ENCODE measurements at regions not wholly inside any gene's neighbourhood (a gene's known extent, or its start where the extent isn't known, plus 50 kb on each side); places are given as distances from the start of the nearest gene placed in this dataset.

GRCh38 chr1:78408810-78409209 is 82.0 kb upstream of the PTGFR start:
- no peak for ATAC-seq (ENCODE audit: low read depth)
- H3K36me3 ChIP-seq (ENCODE audit: low read depth) = no peaks in the 10 kb centered on the region
- no peak overlapping the region for H3K27ac ChIP-seq (ENCODE audit: poor library complexity, severe bottlenecking)
- no peak for DNase-seq (ENCODE audit: low spot score)
- no peaks in the 10 kb centered on the region for H3K27me3 ChIP-seq (ENCODE audit: insufficient read depth, poor library complexity, severe bottlenecking)
- H3K4me1 ChIP-seq (ENCODE audit: insufficient read depth, poor library complexity, severe bottlenecking) = no peaks in the 10 kb centered on the region
- peaks cover 10% of the 10 kb centered on the region for H3K9me3 ChIP-seq (ENCODE audit: severe bottlenecking)
- TF ChIP-seq CTCF (IDR thresholded peaks at IDR 0.05; ENCODE audit: poor library complexity, severe bottlenecking) = no peak
- H3K4me3 ChIP-seq (ENCODE audit: severe bottlenecking) = no peak overlapping the region

DNA sequence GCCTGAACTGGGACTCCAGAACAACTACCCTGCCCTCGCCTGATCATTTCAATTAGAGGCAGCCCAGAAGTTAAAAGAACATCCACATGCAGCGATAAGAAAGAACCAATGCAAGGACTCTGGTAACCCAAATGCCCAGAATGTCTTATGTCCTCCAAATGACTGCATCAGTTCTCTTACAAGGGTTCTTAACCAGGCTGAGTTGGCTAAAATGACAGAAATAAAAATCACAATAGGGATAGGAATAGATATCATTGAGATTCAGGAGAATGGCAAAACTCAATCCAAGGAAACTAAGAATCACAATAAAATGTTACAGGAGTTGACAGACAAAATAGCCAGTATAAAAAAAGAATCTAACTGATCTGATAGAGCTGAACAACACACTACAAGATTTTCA is 80.1 kb upstream of the PTGFR start:
- Histone ChIP-seq H3K27me3 (ENCODE audit: insufficient read depth, poor library complexity, severe bottlenecking) (no peaks in the 10 kb centered on the region), H3K4me1 (ENCODE audit: insufficient read depth, poor library complexity, severe bottlenecking) (no peaks in the 10 kb centered on the region), H3K9me3 (ENCODE audit: severe bottlenecking) (peaks cover 10% of the 10 kb centered on the region), H3K27ac (ENCODE audit: poor library complexity, severe bottlenecking) (no peak overlapping the region), H3K4me3 (ENCODE audit: severe bottlenecking) (no peak overlapping the region), H3K36me3 (ENCODE audit: low read depth) (no peaks in the 10 kb centered on the region)
- ATAC-seq (ENCODE audit: low read depth) (no peak), DNase-seq (ENCODE audit: low spot score) (no peak)
- no peak for TF ChIP-seq CTCF (IDR thresholded peaks at IDR 0.05; ENCODE audit: poor library complexity, severe bottlenecking)

- no peak overlapping the region for H3K4me3 ChIP-seq (ENCODE audit: severe bottlenecking)
- ATAC-seq (ENCODE audit: low read depth) (no peak), DNase-seq (ENCODE audit: low spot score) (no peak)
- no peaks in the 10 kb centered on the region for H3K36me3 ChIP-seq (ENCODE audit: low read depth)
- no peaks in the 10 kb centered on the region for H3K27me3 ChIP-seq (ENCODE audit: insufficient read depth, poor library complexity, severe bottlenecking)
- H3K27ac ChIP-seq (ENCODE audit: poor library complexity, severe bottlenecking) = no peak overlapping the region
- TF ChIP-seq CTCF (IDR thresholded peaks at IDR 0.05; ENCODE audit: poor library complexity, severe bottlenecking) = no peak
- peaks cover 10% of the 10 kb centered on the region for H3K9me3 ChIP-seq (ENCODE audit: severe bottlenecking)
- H3K4me1 ChIP-seq (ENCODE audit: insufficient read depth, poor library complexity, severe bottlenecking) = no peaks in the 10 kb centered on the region
Observed at GRCh38 chr1:78411707-78412106, 79.1 kb upstream of the PTGFR start.

DNA sequence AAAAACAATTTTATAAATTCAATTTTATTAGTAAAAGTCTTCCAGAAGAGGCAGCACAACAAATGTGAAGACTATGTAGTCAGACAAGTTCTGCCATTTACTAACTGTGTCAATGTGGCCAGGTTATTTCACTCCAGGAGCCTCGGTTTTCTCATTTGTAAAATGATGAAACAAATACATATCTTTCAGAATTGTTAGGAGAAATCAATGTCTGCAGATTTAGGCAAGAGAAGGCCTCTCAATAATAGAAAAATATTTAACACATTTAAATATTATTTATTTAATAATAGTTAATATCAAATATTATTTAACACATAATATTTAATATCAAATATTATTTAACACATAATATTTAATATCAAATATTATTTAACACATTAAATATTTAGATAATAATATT is 75.6 kb upstream of the PTGFR start:
- no peak overlapping the region for H3K27ac ChIP-seq (ENCODE audit: poor library complexity, severe bottlenecking)
- no peaks in the 10 kb centered on the region for H3K27me3 ChIP-seq (ENCODE audit: insufficient read depth, poor library complexity, severe bottlenecking)
- no peak overlapping the region for H3K4me3 ChIP-seq (ENCODE audit: severe bottlenecking)
- peaks cover 10% of the 10 kb centered on the region for H3K9me3 ChIP-seq (ENCODE audit: severe bottlenecking)
- H3K36me3 ChIP-seq (ENCODE audit: low read depth) = no peaks in the 10 kb centered on the region
- TF ChIP-seq CTCF (IDR thresholded peaks at IDR 0.05; ENCODE audit: poor library complexity, severe bottlenecking) = no peak
- ATAC-seq (ENCODE audit: low read depth) (no peak), DNase-seq (ENCODE audit: low spot score) (no peak)
- no peaks in the 10 kb centered on the region for H3K4me1 ChIP-seq (ENCODE audit: insufficient read depth, poor library complexity, severe bottlenecking)

DNA sequence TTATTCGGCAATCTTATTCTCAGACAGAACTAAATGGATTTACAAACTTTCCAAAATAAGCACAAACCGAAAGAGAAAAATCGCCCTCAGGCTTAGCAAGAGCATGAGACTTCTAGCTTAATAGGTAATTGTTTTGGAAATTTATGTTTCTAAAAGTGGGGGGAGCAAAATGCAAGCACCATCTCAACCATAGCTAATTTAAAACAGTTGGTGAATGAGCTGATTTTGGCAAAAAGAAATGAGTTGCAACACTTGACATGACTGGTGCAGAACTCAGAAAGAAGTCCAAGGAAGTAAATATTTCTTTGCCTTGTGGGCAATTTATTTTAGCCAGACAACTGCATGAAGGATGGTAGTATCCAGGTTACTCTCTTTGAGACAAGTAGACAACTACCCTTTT is 71.5 kb upstream of the PTGFR start:
- no peak for TF ChIP-seq CTCF (IDR thresholded peaks at IDR 0.05; ENCODE audit: poor library complexity, severe bottlenecking)

More for the DNA sequence above, 71.5 kb upstream of the PTGFR start:
- Histone ChIP-seq H3K27ac (ENCODE audit: poor library complexity, severe bottlenecking) (no peak overlapping the region), H3K27me3 (ENCODE audit: insufficient read depth, poor library complexity, severe bottlenecking) (no peaks in the 10 kb centered on the region), H3K36me3 (ENCODE audit: low read depth) (no peaks in the 10 kb centered on the region), H3K9me3 (ENCODE audit: severe bottlenecking) (no peaks in the 10 kb centered on the region), H3K4me1 (ENCODE audit: insufficient read depth, poor library complexity, severe bottlenecking) (no peaks in the 10 kb centered on the region), H3K4me3 (ENCODE audit: severe bottlenecking) (no peak overlapping the region)
- ATAC-seq (ENCODE audit: low read depth) (no peak), DNase-seq (ENCODE audit: low spot score) (no peak)
